Nephron (organoid): ENCODE measurements at regions not wholly inside any gene's neighbourhood (a gene's known extent, or its start where the extent isn't known, plus 50 kb on each side); places are given as distances from the start of the nearest gene placed in this dataset.

Experiments
- H3K27ac Mint-ChIP-seq, 3 experiments: 2 replicates each; pipeline ENCODE4 v1.8.0; 2020; ENCODE audit warnings: mixed read lengths in 3 of 3, mild to moderate bottlenecking in 2 of 3, moderate library complexity in 1 of 3
- H3K27me3 Mint-ChIP-seq: 2 replicates; pipeline ENCODE4 v1.8.0; 2021; ENCODE audit warnings: low read depth, mild to moderate bottlenecking, moderate library complexity, mixed read lengths
- H3K36me3 Mint-ChIP-seq: 2 replicates; pipeline ENCODE4 v1.8.0; 2020; ENCODE audit warnings: low read depth, mixed read lengths
- H3K4me1 Mint-ChIP-seq: 2 replicates; pipeline ENCODE4 v1.8.0; 2020; ENCODE audit warnings: mixed read lengths
- H3K4me3 Mint-ChIP-seq, 3 experiments: 2 replicates each; pipeline ENCODE4 v1.8.0; 2020; ENCODE audit warnings: mild to moderate bottlenecking in 3 of 3, mixed read lengths in 3 of 3, moderate library complexity in 2 of 3
- H3K9me3 Mint-ChIP-seq: 2 replicates; pipeline ENCODE4 v1.8.0; 2020; ENCODE audit warnings: mixed read lengths
- TF ChIP-seq, protein P1 (sequence below), 3 experiments: fragments of 200-600 bp; sonication (generic); IDR thresholded peaks; one replicate each; pipeline ENCODE4 v1.5.0; 2021; ENCODE audit warnings: antibody characterized with exemption in 3 of 3; ENCODE audit not compliant: unreplicated experiment in 3 of 3

DNA sequence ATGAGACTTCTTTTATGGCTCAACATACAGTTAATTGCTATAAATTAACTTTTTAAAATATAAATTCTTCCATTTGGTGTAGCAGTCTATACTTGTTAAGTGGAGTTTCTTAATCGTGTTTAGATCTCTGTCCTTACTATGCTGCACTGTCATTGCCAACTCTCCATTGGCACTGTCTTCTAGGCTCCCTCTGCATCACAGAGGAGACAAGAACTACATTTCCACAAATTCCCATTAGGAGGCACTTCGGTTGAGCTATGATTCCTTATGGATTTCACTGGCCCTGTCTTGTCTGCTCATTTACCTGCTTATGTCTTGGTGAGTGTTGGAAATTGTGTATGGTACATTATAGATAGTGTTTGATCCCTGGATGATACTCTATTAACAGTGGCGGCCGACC lies 630.9 kb upstream of the ATXN7L3B start:
- Mint-ChIP-seq H3K27me3 (no peaks in the 10 kb centered on the region), H3K36me3 (no peaks in the 10 kb centered on the region), H3K4me3 (no peak overlapping the region), H3K27ac (no peak overlapping the region), H3K4me1 (peaks cover 8% of the 10 kb centered on the region), H3K9me3 (no peaks in the 10 kb centered on the region)
- TF ChIP-seq, protein P1, sequence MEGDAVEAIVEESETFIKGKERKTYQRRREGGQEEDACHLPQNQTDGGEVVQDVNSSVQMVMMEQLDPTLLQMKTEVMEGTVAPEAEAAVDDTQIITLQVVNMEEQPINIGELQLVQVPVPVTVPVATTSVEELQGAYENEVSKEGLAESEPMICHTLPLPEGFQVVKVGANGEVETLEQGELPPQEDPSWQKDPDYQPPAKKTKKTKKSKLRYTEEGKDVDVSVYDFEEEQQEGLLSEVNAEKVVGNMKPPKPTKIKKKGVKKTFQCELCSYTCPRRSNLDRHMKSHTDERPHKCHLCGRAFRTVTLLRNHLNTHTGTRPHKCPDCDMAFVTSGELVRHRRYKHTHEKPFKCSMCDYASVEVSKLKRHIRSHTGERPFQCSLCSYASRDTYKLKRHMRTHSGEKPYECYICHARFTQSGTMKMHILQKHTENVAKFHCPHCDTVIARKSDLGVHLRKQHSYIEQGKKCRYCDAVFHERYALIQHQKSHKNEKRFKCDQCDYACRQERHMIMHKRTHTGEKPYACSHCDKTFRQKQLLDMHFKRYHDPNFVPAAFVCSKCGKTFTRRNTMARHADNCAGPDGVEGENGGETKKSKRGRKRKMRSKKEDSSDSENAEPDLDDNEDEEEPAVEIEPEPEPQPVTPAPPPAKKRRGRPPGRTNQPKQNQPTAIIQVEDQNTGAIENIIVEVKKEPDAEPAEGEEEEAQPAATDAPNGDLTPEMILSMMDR (IDR thresholded peaks at IDR 0.05; ENCODE audit: unreplicated experiment in 3 of 3) = no peak

DNA sequence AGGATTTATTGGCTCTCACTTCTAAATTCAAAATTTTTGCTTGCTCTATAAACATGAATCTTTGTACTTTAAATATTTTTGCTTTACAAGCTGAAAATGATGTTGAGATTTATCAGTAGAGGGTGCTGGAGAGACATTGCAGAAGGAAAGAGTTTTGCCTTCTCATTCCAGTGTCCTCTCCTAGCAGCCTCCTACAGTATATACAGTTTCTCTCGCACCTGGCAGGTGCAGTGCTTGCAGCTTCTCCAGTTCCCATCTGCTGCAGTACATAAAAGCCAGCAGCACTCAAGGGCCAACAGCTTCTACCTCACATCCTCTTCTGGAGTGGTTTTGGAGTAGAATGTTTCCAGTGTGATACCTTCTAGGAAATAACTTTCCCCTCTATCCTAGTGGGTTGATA lies 601.8 kb upstream of the ATXN7L3B start:
- H3K27ac Mint-ChIP-seq = no peak overlapping the region
- no peaks in the 10 kb centered on the region for H3K27me3 Mint-ChIP-seq
- H3K9me3 Mint-ChIP-seq = no peaks in the 10 kb centered on the region
- no peaks in the 10 kb centered on the region for H3K36me3 Mint-ChIP-seq
- H3K4me1 Mint-ChIP-seq = no peaks in the 10 kb centered on the region
- TF ChIP-seq, protein P1 (IDR thresholded peaks at IDR 0.05; ENCODE audit: unreplicated experiment in 3 of 3) = peak; percentile 35 to 51 (median 39)
- no peak overlapping the region for H3K4me3 Mint-ChIP-seq

DNA sequence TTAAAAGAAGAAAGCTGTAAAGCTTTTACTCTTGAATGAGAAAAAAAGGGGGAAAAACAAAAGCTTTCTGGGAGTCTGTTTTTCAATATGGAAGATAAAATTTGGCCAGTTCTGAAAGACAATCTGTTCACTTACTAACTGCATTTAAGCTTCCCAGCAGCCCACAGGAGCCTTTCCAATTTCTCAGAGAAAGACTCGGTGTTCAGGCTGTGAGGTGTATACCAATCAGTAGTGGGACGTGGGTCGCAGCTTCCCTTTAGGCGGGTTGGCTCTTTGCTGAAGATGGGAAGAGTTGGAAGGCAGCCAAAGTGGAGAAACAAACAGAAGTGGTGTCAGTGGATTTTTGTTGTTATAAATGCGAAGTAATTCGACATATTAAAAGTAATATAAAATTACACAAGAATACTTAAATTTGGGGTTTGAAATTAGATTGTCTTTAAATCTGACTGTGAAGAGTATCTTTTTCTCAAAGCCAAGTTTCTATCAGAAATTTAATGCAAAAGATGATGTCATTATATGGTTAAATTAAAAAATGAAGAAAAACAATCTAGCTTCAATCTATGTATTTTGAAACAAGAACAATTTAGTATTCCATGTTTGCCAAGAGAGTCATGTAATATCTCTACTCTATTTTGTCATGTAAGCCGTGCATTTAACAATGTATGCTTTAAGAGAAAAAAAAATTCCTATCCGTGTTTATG lies 590.2 kb upstream of the ATXN7L3B start:
- H3K36me3 Mint-ChIP-seq = no peaks in the 10 kb centered on the region
- H3K4me1 Mint-ChIP-seq = no peaks in the 10 kb centered on the region
- TF ChIP-seq, protein P1 (IDR thresholded peaks at IDR 0.05; ENCODE audit: unreplicated experiment in 3 of 3) = no peak
- no peak overlapping the region for H3K27ac Mint-ChIP-seq
- H3K4me3 Mint-ChIP-seq = no peak overlapping the region
- no peaks in the 10 kb centered on the region for H3K27me3 Mint-ChIP-seq
- H3K9me3 Mint-ChIP-seq = no peaks in the 10 kb centered on the region

DNA sequence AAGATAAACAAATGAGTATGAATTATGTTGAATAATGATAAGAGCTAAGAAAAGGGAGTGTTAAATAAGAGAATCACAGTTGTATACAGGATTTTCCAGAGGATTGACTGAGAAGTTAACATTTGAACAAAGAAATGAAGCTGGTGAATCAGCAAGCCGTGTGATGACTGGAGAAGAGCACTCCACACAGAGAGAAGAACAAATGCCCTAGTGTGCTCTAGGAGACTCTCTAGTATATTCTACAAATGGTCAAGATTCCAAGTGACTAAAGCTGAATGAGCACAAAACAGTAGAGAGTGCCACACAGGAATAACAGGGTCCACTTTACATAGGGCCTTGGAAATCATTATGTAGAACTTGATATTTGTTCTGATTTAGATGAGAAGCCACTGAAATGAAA lies 587.1 kb upstream of the ATXN7L3B start:
- TF ChIP-seq, protein P1 (IDR thresholded peaks at IDR 0.05; ENCODE audit: unreplicated experiment in 3 of 3) = no peak
- Mint-ChIP-seq H3K9me3 (no peaks in the 10 kb centered on the region), H3K27ac (no peak overlapping the region), H3K27me3 (no peaks in the 10 kb centered on the region), H3K4me3 (no peak overlapping the region), H3K36me3 (no peaks in the 10 kb centered on the region), H3K4me1 (no peaks in the 10 kb centered on the region)

DNA sequence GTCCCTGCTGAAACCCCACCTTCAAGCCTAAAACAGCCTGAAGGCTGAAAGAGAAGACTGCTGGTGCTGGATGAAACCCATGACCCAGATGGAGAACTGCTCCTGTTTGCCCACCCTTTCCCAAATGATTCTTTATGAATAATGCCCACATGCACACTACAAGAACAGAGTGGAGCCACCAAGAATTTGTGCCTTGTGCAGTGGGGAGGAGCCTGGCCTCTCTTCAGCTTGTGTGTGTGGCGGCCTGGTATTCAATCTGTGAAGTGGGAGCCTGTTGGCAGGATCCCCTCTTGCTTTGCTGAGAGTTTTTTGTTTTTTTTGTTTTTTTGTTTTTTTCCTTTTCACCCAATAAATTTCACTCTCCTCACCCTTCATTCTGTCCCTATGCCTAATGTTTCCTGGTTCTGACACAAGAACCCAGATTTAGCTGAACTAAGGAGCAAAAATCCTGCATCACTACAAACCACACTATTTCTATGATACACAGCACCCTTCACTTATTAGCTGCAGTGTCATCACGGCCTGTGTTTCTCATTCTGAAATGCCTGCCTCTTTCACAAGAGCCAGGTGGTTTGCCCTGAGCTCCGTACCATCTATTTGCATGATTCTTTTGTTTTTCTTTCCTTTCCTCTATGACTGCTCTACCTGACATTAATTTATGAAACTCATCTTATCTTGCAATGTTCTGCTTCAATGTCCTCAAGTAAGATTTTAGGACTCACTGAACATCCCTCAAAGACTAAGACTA lies 585.5 kb upstream of the ATXN7L3B start:
- Mint-ChIP-seq H3K27me3 (no peaks in the 10 kb centered on the region), H3K27ac (no peak overlapping the region), H3K4me1 (no peaks in the 10 kb centered on the region), H3K36me3 (no peaks in the 10 kb centered on the region), H3K9me3 (no peaks in the 10 kb centered on the region), H3K4me3 (no peak overlapping the region)
- TF ChIP-seq, protein P1 (IDR thresholded peaks at IDR 0.05; ENCODE audit: unreplicated experiment in 3 of 3) = no peak
